Liver (tissue), 8 donors: ENCODE measurements at regions not wholly inside any gene's neighbourhood (a gene's known extent, or its start where the extent isn't known, plus 50 kb on each side); places are given as distances from the start of the nearest gene placed in this dataset.

Experiments
- DNase-seq: peaks from one replicate; pipeline ENCODE4 v3.0.0-alpha.2; 2017; ENCODE audit warnings: low spot score
- H3K27ac ChIP-seq, 2 donors: one replicate each; pipeline ENCODE4 v1.7.0; 2013; ENCODE audit warnings: inconsistent platforms in 2 of 2, low read length in 2 of 2, control low read depth in 1 of 2, low read depth in 1 of 2, mild to moderate bottlenecking in 1 of 2
- H3K27me3 ChIP-seq, 4 donors: one replicate each; pipeline versions ENCODE4 v1.6.1 to v1.7.0; 2013; ENCODE audit warnings: low read length in 3 of 4, inconsistent platforms in 1 of 4, mild to moderate bottlenecking in 1 of 4, moderate library complexity in 1 of 4; ENCODE audit not compliant: control insufficient read depth in 4 of 4, insufficient read depth in 4 of 4
- H3K36me3 ChIP-seq, 4 donors: one replicate each; pipeline versions ENCODE4 v1.6.1 to v1.7.0; 2013; ENCODE audit warnings: low read length in 3 of 4, mild to moderate bottlenecking in 3 of 4, low read depth in 1 of 4, moderate library complexity in 1 of 4; ENCODE audit not compliant: control insufficient read depth in 4 of 4, insufficient read depth in 3 of 4
- H3K4me1 ChIP-seq, 4 donors: one replicate each; pipeline versions ENCODE4 v1.6.1 to v1.7.0; 2013; ENCODE audit warnings: low read length in 3 of 4, mild to moderate bottlenecking in 3 of 4, moderate library complexity in 1 of 4; ENCODE audit not compliant: control insufficient read depth in 4 of 4, insufficient read depth in 4 of 4
- H3K4me3 ChIP-seq, 3 donors: one replicate each; pipeline versions ENCODE4 v1.6.1 to v1.7.0; 2013; ENCODE audit warnings: low read length in 3 of 3, control low read depth in 1 of 3, low read depth in 1 of 3, mild to moderate bottlenecking in 1 of 3
- H3K9ac ChIP-seq, 2 donors: one replicate each; pipeline ENCODE4 v1.7.0; 2013; ENCODE audit warnings: low read length in 2 of 2, mild to moderate bottlenecking in 2 of 2, moderate library complexity in 2 of 2, control low read depth in 1 of 2, low read depth in 1 of 2
- H3K9me3 ChIP-seq, 4 donors: one replicate each; pipeline versions ENCODE4 v1.6.1 to v1.7.0; 2013; ENCODE audit warnings: low read length in 3 of 4; ENCODE audit not compliant: control insufficient read depth in 4 of 4
- CTCF ChIP-seq: fragments of 150-350 bp; IDR thresholded peaks from 2 replicates; pipeline ENCODE4 v1.5.1; 2017; ENCODE audit warnings: improper control_type of control experiment, low read depth, low read length; ENCODE audit not compliant: missing input control
- EGR1 ChIP-seq, 2 donors: IDR thresholded peaks; 2 replicates each; pipeline ENCODE4 v1.6.1; 2016 to 2018; ENCODE audit warnings: antibody characterized with exemption in 2 of 2, low read depth in 2 of 2
- FOXA1 ChIP-seq: IDR thresholded peaks from 2 replicates; pipeline ENCODE4 v1.6.1; 2016; ENCODE audit warnings: antibody characterized with exemption
- FOXA2 ChIP-seq: IDR thresholded peaks from 2 replicates; pipeline ENCODE4 v1.6.1; 2016; ENCODE audit warnings: antibody characterized with exemption
- HNF4G ChIP-seq: IDR thresholded peaks from 2 replicates; pipeline ENCODE4 v1.6.1; 2016; ENCODE audit warnings: antibody characterized with exemption
- JUND ChIP-seq, 2 donors: IDR thresholded peaks; 2 replicates each; pipeline ENCODE4 v1.6.1; 2016; ENCODE audit warnings: antibody characterized with exemption in 2 of 2
- RAD21 ChIP-seq, 2 donors: IDR thresholded peaks; 2 replicates each; pipeline ENCODE4 v1.6.1; 2016; ENCODE audit warnings: antibody characterized with exemption in 2 of 2, mild to moderate bottlenecking in 2 of 2
- RXRA ChIP-seq, 2 donors: IDR thresholded peaks; 2 replicates each; pipeline ENCODE4 v1.6.1; 2017 to 2018; ENCODE audit warnings: antibody characterized with exemption in 2 of 2, mild to moderate bottlenecking in 1 of 2
- SP1 ChIP-seq: IDR thresholded peaks from 2 replicates; pipeline ENCODE4 v1.6.1; 2018; ENCODE audit warnings: antibody characterized with exemption, mild to moderate bottlenecking
- YY1 ChIP-seq: IDR thresholded peaks from 2 replicates; pipeline ENCODE4 v1.6.1; 2016; ENCODE audit warnings: antibody characterized with exemption, mild to moderate bottlenecking
- ZBTB33 ChIP-seq: IDR thresholded peaks from 2 replicates; pipeline ENCODE4 v1.6.1; 2016; ENCODE audit warnings: antibody characterized with exemption
- WGBS: extraction: QIAGEN DNeasy Blood & Tissue Kit; methylation state at CpG from one replicate; pipeline ENCODE4 v1.1.7; 2013; 5-methylcytosine and 5-hydroxymethylcytosine counted together
- TF ChIP-seq, protein P1 (sequence below): IDR thresholded peaks from 2 replicates; pipeline ENCODE4 v1.6.1; 2016; ENCODE audit warnings: antibody characterized with exemption
- TF ChIP-seq, protein P2 (sequence below): IDR thresholded peaks from 2 replicates; pipeline ENCODE4 v1.6.1; 2016; ENCODE audit warnings: antibody characterized with exemption
- donor health status: healthy.
- donor health status: healthy.
- donor health status: healthy.
- donor health status: healthy.
- donor health status: healthy.

- H3K4me3 ChIP-seq: no peak overlapping the region
- peaks cover 0 to 1% (median 0%) of the 10 kb centered on the region in 4 donors for H3K4me1 ChIP-seq
- no peaks in the 10 kb centered on the region for H3K27me3 ChIP-seq
- 85% methylated on average over 2 of the region's 2 CpGs for WGBS
- H3K9ac ChIP-seq: no peak overlapping the region
- DNase-seq: no peak
- TF ChIP-seq EGR1 (IDR thresholded peaks at IDR 0.05; ENCODE audit: low read depth in 2 of 2) (no peak), RAD21 (IDR thresholded peaks at IDR 0.05) (no peak), ZBTB33 (no peak), RXRA (IDR thresholded peaks at IDR 0.05) (no peak)
- TF ChIP-seq, protein P1, sequence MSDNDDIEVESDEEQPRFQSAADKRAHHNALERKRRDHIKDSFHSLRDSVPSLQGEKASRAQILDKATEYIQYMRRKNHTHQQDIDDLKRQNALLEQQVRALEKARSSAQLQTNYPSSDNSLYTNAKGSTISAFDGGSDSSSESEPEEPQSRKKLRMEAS: no peak
- TF ChIP-seq, protein P2, sequence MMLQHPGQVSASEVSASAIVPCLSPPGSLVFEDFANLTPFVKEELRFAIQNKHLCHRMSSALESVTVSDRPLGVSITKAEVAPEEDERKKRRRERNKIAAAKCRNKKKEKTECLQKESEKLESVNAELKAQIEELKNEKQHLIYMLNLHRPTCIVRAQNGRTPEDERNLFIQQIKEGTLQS: no peak
- no peak overlapping the region for H3K27ac ChIP-seq
- no peaks in the 10 kb centered on the region for H3K36me3 ChIP-seq
- no peaks in the 10 kb centered on the region for H3K9me3 ChIP-seq
These were observed 646.7 kb downstream of the LTN1 start for GRCh38 chr21:28345934-28346333.

GRCh38 chr21:28344985-28345384 lies 647.7 kb downstream of the LTN1 start:
- Histone ChIP-seq H3K9me3 (no peaks in the 10 kb centered on the region), H3K36me3 (no peaks in the 10 kb centered on the region), H3K27me3 (no peaks in the 10 kb centered on the region), H3K9ac (no peak overlapping the region), H3K27ac (no peak overlapping the region), H3K4me3 (no peak overlapping the region), H3K4me1 (peaks cover 0 to 1% (median under 1%) of the 10 kb centered on the region in 4 donors)
- TF ChIP-seq YY1: no peak
- no peak for TF ChIP-seq SP1
- TF ChIP-seq HNF4G: no peak
- TF ChIP-seq FOXA1: no peak
- TF ChIP-seq RAD21 (IDR thresholded peaks at IDR 0.05): no peak
- TF ChIP-seq JUND (IDR thresholded peaks at IDR 0.05): no peak
- TF ChIP-seq CTCF: no peak
- WGBS: 91% methylated on average over 1 of the region's 1 CpG
- no peak for DNase-seq

- H3K27ac ChIP-seq: no peak overlapping the region
- no peaks in the 10 kb centered on the region for H3K36me3 ChIP-seq
- H3K9ac ChIP-seq: no peak overlapping the region
- no peak overlapping the region for H3K4me3 ChIP-seq
- no peak for DNase-seq
- no peaks in the 10 kb centered on the region for H3K27me3 ChIP-seq
- WGBS: 94% methylated on average over 2 of the region's 2 CpGs
- no peaks in the 10 kb centered on the region for H3K9me3 ChIP-seq
- TF ChIP-seq ZBTB33 (no peak), FOXA2 (no peak), HNF4G (no peak), EGR1 (IDR thresholded peaks at IDR 0.05; ENCODE audit: low read depth in 2 of 2) (no peak), RXRA (IDR thresholded peaks at IDR 0.05) (no peak), YY1 (no peak), CTCF (no peak), FOXA1 (no peak), SP1 (no peak)
- TF ChIP-seq, protein P1: no peak
- H3K4me1 ChIP-seq: peaks cover 2 to 16% (median 10%) of the 10 kb centered on the region in 4 donors
These were observed 650.4 kb downstream of the LTN1 start for GRCh38 chr21:28342212-28342810.
